ENCODE measurements at regions not wholly inside any gene's neighbourhood (a gene's known extent, or its start where the extent isn't known, plus 50 kb on each side); places are given as distances from the start of the nearest gene placed in this dataset.

- Histone ChIP-seq H3K27ac (ENCODE audit: low read length) (no peak overlapping the region), H3F3A (ENCODE audit: low read length, unreplicated experiment) (no peaks in the 10 kb centered on the region), H3K9me2 (replicated peaks; ENCODE audit: low read length) (no peaks in the 10 kb centered on the region), H3K4me3 (ENCODE audit: low read length) (no peak overlapping the region), H3K4me1 (ENCODE audit: insufficient read depth, low read length) (no peaks in the 10 kb centered on the region), H4K20me1 (ENCODE audit: low read length) (no peaks in the 10 kb centered on the region), H3K9ac (ENCODE audit: low read length) (no peak overlapping the region), H3K4me2 (ENCODE audit: low read length) (no peak overlapping the region), H3K36me3 (ENCODE audit: low read depth, low read length) (no peaks in the 10 kb centered on the region), H3K9me3 (ENCODE audit: low read length) (no peaks in the 10 kb centered on the region), H3K79me2 (ENCODE audit: low read length) (no peaks in the 10 kb centered on the region), H2AFZ (ENCODE audit: low read length) (no peak overlapping the region), H3K27me3 (ENCODE audit: low read length) (peaks cover 53% of the 10 kb centered on the region)
- ChIA-PET POLR2A (ENCODE audit: unreplicated experiment) (no interaction called here), CTCF (no interaction called here)
- no peak for ATAC-seq
- no TSS peak for BruUV-seq (replicated peaks)
- no peak for TF ChIP-seq EZH2 (IDR thresholded peaks at IDR 0.05; ENCODE audit: low read length, unreplicated experiment)
- no peak for TF ChIP-seq CTCF (conservative IDR thresholded peaks at IDR 0.05; ENCODE audit: low read depth, low read length)
- DNase-seq: peak; percentile 26
- intact Hi-C loops (cut with micrococcal nuclease): no loop called here
Measured at GRCh38 chr7:32336726-32337125, 153.5 kb downstream of the LSM5 start.

- DNase-seq: peak; percentile 38
- Histone ChIP-seq H3K27me3 (ENCODE audit: low read length) (peaks cover 56% of the 10 kb centered on the region), H3K9me2 (replicated peaks; ENCODE audit: low read length) (no peaks in the 10 kb centered on the region), H3K79me2 (ENCODE audit: low read length) (no peaks in the 10 kb centered on the region), H3F3A (ENCODE audit: low read length, unreplicated experiment) (no peaks in the 10 kb centered on the region), H4K20me1 (ENCODE audit: low read length) (no peaks in the 10 kb centered on the region), H3K4me2 (ENCODE audit: low read length) (no peak overlapping the region), H3K9ac (ENCODE audit: low read length) (no peak overlapping the region), H3K36me3 (ENCODE audit: low read depth, low read length) (no peaks in the 10 kb centered on the region), H3K27ac (ENCODE audit: low read length) (no peak overlapping the region), H2AFZ (ENCODE audit: low read length) (no peak overlapping the region), H3K9me3 (ENCODE audit: low read length) (no peaks in the 10 kb centered on the region), H3K4me3 (ENCODE audit: low read length) (no peak overlapping the region), H3K4me1 (ENCODE audit: insufficient read depth, low read length) (no peaks in the 10 kb centered on the region)
- POLR2A ChIA-PET (ENCODE audit: unreplicated experiment): no interaction called here
- CTCF ChIA-PET: no interaction called here
- TF ChIP-seq EZH2phosphoT487 (IDR thresholded peaks at IDR 0.05; ENCODE audit: borderline replicate concordance, low read length) (no peak), EZH2 (IDR thresholded peaks at IDR 0.05; ENCODE audit: low read length, unreplicated experiment) (no peak), CTCF (conservative IDR thresholded peaks at IDR 0.05; ENCODE audit: low read depth, low read length) (no peak)
- intact Hi-C loops (cut with micrococcal nuclease): no loop called here
- BruUV-seq (replicated peaks): no TSS peak
- peak; percentile 62; the same call in 1 of the 2 replicates for ATAC-seq
Measured at GRCh38 chr7:32335107-32335506, 155.1 kb downstream of the LSM5 start.

GRCh38 chr7:32330602-32331001, 159.6 kb downstream of the LSM5 start:
- H3K9me3 ChIP-seq (ENCODE audit: low read length): no peaks in the 10 kb centered on the region
- no peaks in the 10 kb centered on the region for H4K20me1 ChIP-seq (ENCODE audit: low read length)
- no peak for TF ChIP-seq EZH2 (IDR thresholded peaks at IDR 0.05; ENCODE audit: low read length, unreplicated experiment)
- TF ChIP-seq EZH2phosphoT487 (IDR thresholded peaks at IDR 0.05; ENCODE audit: borderline replicate concordance, low read length): no peak
- TF ChIP-seq CTCF (conservative IDR thresholded peaks at IDR 0.05; ENCODE audit: low read depth, low read length): no peak
- CTCF ChIA-PET: no interaction called here
- H3K79me2 ChIP-seq (ENCODE audit: low read length): no peaks in the 10 kb centered on the region
- DNase-seq (no peak), ATAC-seq (no peak)
- H3K9me2 ChIP-seq (replicated peaks; ENCODE audit: low read length): no peaks in the 10 kb centered on the region
- intact Hi-C loops (cut with micrococcal nuclease): no loop called here
- H3K36me3 ChIP-seq (ENCODE audit: low read depth, low read length): no peaks in the 10 kb centered on the region
- BruUV-seq (replicated peaks): no TSS peak
- H3K27me3 ChIP-seq (ENCODE audit: low read length): peaks cover 58% of the 10 kb centered on the region
- no peak overlapping the region for H3K27ac ChIP-seq (ENCODE audit: low read length)
- H3F3A ChIP-seq (ENCODE audit: low read length, unreplicated experiment): no peaks in the 10 kb centered on the region
- H3K9ac ChIP-seq (ENCODE audit: low read length): no peak overlapping the region
- H2AFZ ChIP-seq (ENCODE audit: low read length): no peak overlapping the region
- no peak overlapping the region for H3K4me2 ChIP-seq (ENCODE audit: low read length)
- POLR2A ChIA-PET (ENCODE audit: unreplicated experiment): no interaction called here
- no peak overlapping the region for H3K4me3 ChIP-seq (ENCODE audit: low read length)
- no peaks in the 10 kb centered on the region for H3K4me1 ChIP-seq (ENCODE audit: insufficient read depth, low read length)

All from PC-3 (cell line).